Astrocyte of the spinal cord (primary cell): ENCODE measurements at regions not wholly inside any gene's neighbourhood (a gene's known extent, or its start where the extent isn't known, plus 50 kb on each side); places are given as distances from the start of the nearest gene placed in this dataset.

Experiments
- DNase-seq: peaks from one replicate; pipeline ENCODE4 v3.0.0; 2011; ENCODE audit warnings: low read depth, low spot score
- H3K4me3 ChIP-seq: 2 replicates; pipeline ENCODE4 v1.5.1; 2011; ENCODE audit warnings: low read depth, mild to moderate bottlenecking, low read length, moderate library complexity
- CTCF ChIP-seq: IDR thresholded peaks from 2 replicates; pipeline ENCODE4 v1.5.1; 2012; ENCODE audit warnings: low read depth, mild to moderate bottlenecking, low read length, inconsistent platforms
- in situ Hi-C: cut with HindIII; loops from 2 replicates; pipeline ENCODE4 v1.10.0; 2017; ENCODE audit warnings: low sequenced_read_pairs

- no peak for DNase-seq
- no peak for TF ChIP-seq CTCF
- in situ Hi-C loops, result no loop called here
- H3K4me3 ChIP-seq, result no peak overlapping the region
Observed at GRCh38 chr18:38115201-38115600, 549.6 kb upstream of the CELF4 start.

- in situ Hi-C loops, result no loop called here
Observed at GRCh38 chr18:38087538-38087937, 521.9 kb upstream of the CELF4 start.

DNA sequence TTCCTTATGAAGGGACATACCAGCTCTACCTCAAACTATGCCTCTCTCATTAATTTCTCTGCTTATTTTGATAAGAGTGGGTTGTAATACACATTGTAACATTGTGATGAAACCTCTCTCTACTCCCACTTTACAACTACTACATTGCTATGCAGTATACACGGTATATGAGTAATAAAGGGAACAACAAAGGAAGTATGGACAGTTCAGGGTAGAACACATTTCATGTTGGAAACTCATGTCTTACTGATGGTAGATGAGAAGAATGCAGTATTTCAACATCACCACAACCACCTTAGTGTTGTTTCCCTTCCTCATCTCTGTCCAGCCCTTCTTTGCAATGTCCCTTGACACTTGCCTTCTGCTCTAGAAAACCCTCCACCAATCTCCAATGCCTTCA lies 515.9 kb upstream of the CELF4 start:
- no peak for TF ChIP-seq CTCF
- H3K4me3 ChIP-seq, result no peak overlapping the region
- DNase-seq, result no peak
- in situ Hi-C loops, result no loop called here

More at GRCh38 chr18:38087538-38087937, 521.9 kb upstream of the CELF4 start:
- no peak for DNase-seq
- TF ChIP-seq CTCF, result no peak
- H3K4me3 ChIP-seq, result no peak overlapping the region

GRCh38 chr18:38077229-38077628 lies 511.6 kb upstream of the CELF4 start:
- no peak for DNase-seq
- H3K4me3 ChIP-seq, result no peak overlapping the region
- TF ChIP-seq CTCF, result no peak
- in situ Hi-C loops, result no loop called here

DNA sequence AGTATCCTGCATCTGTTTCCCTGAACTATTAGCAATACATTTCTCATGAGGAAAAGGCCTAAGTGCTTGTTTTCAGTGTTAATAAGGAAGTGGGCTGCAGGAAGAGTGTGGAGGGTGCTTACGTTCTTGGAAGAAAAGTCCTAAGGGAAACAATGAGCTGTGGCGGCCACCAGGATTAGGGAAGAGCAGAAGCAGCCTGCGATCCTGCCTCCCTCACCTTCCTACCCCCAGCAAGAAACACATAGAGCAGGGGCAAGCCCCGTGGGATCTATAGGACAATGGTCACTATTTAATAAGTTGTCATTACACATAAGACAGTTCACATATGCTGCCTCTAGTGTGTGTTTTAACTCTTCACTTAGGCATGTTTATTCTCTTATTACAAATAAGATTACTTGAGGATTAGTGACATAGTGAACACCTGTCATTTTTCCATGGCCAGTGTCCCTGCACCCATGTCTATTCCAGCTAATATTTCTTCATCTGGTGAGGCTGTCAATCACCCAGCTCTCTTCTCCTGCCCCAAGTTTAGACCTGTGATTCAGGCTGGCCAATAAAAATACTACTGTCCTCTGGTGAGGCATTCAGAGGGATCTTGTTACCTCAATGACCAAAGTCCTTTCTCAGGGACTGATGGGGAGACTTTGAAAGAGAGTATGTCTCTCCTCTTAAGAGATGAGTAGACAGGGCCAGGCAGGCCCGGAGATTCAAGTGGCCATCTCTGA lies 510.9 kb upstream of the CELF4 start:
- H3K4me3 ChIP-seq, result no peak overlapping the region
- no peak for TF ChIP-seq CTCF
- in situ Hi-C loops, result no loop called here
- no peak for DNase-seq

GRCh38 chr18:38074298-38074876 lies 508.8 kb upstream of the CELF4 start:
- H3K4me3 ChIP-seq, result no peak overlapping the region
- no peak for TF ChIP-seq CTCF
- no peak for DNase-seq
- in situ Hi-C loops, result no loop called here
